Neuron (in vitro differentiated cells): ENCODE measurements at regions not wholly inside any gene's neighbourhood (a gene's known extent, or its start where the extent isn't known, plus 50 kb on each side); places are given as distances from the start of the nearest gene placed in this dataset.
"Not testable (repeated sequence)": the region's sequence is repeated elsewhere in the genome, so short reads cannot be mapped to it uniquely, and the experiment has no call there.

Source experiments
- H2AFZ ChIP-seq: one replicate; pipeline ENCODE4 v1.6.1; 2013; ENCODE audit warnings: low read depth, mild to moderate bottlenecking, inconsistent platforms, low read length, moderate library complexity
- H3K27me3 ChIP-seq: one replicate; pipeline ENCODE4 v1.6.1; 2013; ENCODE audit warnings: low read length; ENCODE audit not compliant: insufficient read depth
- H3K36me3 ChIP-seq: one replicate; pipeline ENCODE4 v1.6.1; 2013; ENCODE audit warnings: low read length; ENCODE audit not compliant: insufficient read depth
- H3K4me1 ChIP-seq: one replicate; pipeline ENCODE4 v1.6.1; 2013; ENCODE audit warnings: low read length; ENCODE audit not compliant: insufficient read depth
- H3K4me3 ChIP-seq: 2 replicates; pipeline ENCODE4 v1.5.1; 2013; ENCODE audit warnings: mild to moderate bottlenecking, low read length, moderate library complexity
- H3K9me3 ChIP-seq: one replicate; pipeline ENCODE4 v1.6.1; 2013; ENCODE audit warnings: low read length

DNA sequence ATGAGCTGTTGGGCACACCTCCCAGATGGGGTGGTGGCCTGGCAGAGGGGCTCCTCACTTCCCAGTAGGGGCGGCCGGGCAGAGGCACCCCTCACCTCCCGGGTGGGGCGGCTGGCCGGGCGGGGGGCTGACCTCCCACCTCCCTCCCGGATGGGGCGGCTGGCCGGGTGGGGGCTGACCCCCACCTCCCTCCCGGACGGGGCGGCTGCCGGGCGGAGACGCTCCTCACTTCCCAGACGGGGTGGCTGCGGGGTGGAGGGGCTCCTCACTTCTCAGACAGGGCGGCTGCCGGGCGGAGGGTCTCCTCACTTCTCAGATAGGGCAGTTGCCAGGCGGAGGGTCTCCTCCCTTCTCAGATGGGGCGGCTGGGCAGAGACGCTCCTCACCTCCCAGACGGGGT, 820.0 kb downstream of the ZPLD1 start:
- not testable (repeated sequence) for H3K4me3 ChIP-seq, H2AFZ ChIP-seq, H3K36me3 ChIP-seq, H3K27me3 ChIP-seq, H3K4me1 ChIP-seq, H3K9me3 ChIP-seq

DNA sequence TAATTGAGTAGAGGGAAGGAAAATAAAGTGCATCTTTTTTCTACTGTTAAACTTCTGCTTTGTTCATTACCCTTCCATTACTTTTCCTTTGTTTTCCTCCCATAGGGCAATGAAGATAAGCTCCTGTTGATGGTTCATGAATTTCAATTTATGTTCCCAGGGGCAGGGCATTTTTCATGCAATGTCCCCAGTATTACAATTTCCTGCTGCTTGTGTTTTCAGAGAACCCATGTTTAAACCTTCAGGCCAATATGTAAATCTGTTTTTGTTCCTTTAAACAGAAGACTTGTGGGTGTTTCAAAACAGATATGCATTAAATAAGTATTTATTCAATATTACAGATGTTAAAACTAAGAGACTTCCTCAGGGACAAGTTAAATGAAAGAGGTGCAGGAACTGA, 834.5 kb downstream of the ZPLD1 start:
- Histone ChIP-seq H3K9me3 (no peaks in the 10 kb centered on the region), H3K36me3 (no peaks in the 10 kb centered on the region), H3K27me3 (no peaks in the 10 kb centered on the region), H2AFZ (no peak overlapping the region), H3K4me1 (no peaks in the 10 kb centered on the region), H3K4me3 (no peak overlapping the region)

DNA sequence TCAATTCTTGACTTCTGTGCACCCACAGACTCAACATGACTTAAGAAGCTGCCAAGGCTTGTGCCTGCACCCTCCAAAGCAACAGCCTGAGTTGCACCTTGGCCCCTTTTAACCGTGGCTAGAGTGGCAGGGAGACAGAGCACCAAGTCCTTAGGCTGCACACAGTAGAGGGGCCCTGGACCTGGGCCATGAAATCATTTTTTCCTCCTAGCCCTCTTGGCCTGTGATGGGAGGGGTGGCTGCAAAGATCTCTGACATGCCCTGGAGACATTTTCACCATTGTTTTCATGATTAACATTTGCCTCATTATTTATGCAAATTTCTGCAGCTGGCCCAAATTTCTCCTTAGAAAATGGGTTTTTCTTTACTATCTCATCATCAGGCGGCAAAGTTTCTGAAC, 836.8 kb downstream of the ZPLD1 start:
- no peaks in the 10 kb centered on the region for H3K4me1 ChIP-seq
- no peak overlapping the region for H2AFZ ChIP-seq
- H3K36me3 ChIP-seq = no peaks in the 10 kb centered on the region
- no peaks in the 10 kb centered on the region for H3K27me3 ChIP-seq
- no peaks in the 10 kb centered on the region for H3K9me3 ChIP-seq
- no peak overlapping the region for H3K4me3 ChIP-seq

DNA sequence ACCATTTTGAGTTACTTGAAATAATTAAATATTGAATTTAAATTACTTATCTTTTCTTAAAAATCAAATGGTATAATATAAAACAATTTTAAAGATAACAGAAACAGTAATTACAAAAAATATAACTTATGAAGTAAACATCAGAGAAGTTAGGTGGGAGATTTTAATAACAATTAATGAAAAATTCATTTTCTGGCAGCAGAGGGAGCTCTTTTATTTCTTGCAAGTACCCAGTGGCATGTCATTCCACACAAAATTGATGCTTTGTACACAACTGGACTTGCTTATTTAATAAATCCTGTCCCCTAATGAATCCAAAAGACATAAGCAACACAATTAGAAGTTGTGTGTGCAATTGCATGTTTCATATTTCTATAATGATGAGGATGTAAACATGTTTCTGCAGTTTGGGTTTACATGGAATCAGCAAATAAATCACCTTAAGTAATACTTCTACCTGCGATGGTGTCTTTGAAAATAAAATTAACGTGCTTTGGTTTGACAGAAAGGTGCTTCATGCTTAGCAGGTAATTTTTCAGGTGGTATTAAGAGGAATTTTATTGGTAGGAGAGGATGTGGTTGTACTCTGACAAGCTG, 861.3 kb downstream of the ZPLD1 start:
- Histone ChIP-seq H3K9me3 (no peaks in the 10 kb centered on the region), H2AFZ (no peak overlapping the region), H3K27me3 (no peaks in the 10 kb centered on the region), H3K4me1 (peaks cover 9% of the 10 kb centered on the region), H3K4me3 (no peak overlapping the region), H3K36me3 (no peaks in the 10 kb centered on the region)

DNA sequence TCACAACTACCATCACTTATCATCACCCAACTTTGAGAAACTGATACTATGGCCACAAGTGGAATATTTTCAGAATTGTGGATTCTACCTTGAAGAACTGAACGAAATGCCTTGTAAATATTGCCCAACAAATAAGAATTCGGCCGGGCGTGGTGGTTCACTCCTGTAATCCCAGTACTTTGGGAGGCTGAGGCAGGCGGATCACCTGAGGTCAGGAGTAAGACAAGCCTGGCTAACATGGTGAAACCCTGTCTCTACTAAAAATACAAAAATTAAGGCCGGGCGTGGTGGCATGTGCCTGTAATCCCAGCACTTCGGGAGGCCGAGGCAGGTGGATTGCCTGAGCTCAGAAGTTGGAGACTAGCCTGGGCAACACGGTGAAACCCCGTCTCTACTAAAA, 862.7 kb downstream of the ZPLD1 start:
- H2AFZ ChIP-seq, H3K4me3 ChIP-seq, H3K4me1 ChIP-seq, H3K9me3 ChIP-seq, H3K27me3 ChIP-seq, H3K36me3 ChIP-seq: not testable (repeated sequence)

DNA sequence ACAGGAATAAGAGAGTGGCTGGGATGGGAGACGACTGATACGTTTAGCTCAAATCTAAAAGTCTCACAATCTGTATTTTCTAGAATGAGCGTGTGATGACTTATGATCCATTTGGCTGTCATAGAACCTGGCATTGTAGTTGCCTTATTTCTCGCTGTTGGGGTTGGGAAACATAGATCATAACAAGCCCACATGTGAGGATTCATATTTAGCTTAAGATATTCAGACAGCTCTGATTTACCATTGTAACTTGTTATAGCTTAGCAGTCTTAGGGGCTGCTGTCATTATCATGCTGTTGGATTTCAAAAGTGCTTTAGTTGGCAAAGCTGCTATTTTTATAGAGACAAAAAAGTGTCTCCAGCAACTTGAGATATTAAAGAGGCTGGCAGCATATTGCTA, 871.3 kb downstream of the ZPLD1 start:
- Histone ChIP-seq H2AFZ (no peak overlapping the region), H3K9me3 (no peaks in the 10 kb centered on the region), H3K36me3 (no peaks in the 10 kb centered on the region), H3K4me3 (no peak overlapping the region), H3K27me3 (no peaks in the 10 kb centered on the region), H3K4me1 (no peaks in the 10 kb centered on the region)

DNA sequence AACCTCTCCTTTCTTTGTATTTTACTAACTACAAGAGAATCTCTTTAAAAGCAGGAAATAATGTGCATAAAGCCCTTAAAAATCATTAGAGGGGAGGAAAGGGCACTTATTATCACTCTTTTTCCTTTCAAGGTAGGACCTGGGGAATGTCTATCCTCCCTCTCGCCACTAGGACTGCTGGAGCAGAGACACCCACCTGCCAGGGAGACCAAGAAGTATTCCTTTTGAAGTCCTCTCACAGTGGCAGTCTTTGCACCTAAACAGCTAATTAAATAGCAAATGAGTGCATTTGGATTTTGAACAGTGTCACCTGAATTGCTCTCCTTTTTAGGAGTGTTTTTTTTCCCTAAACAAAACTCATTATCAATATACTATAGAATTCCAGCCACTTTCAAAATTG, 874.1 kb downstream of the ZPLD1 start:
- Histone ChIP-seq H2AFZ (no peak overlapping the region), H3K4me3 (no peak overlapping the region), H3K9me3 (no peaks in the 10 kb centered on the region), H3K27me3 (no peaks in the 10 kb centered on the region), H3K36me3 (no peaks in the 10 kb centered on the region), H3K4me1 (no peaks in the 10 kb centered on the region)

DNA sequence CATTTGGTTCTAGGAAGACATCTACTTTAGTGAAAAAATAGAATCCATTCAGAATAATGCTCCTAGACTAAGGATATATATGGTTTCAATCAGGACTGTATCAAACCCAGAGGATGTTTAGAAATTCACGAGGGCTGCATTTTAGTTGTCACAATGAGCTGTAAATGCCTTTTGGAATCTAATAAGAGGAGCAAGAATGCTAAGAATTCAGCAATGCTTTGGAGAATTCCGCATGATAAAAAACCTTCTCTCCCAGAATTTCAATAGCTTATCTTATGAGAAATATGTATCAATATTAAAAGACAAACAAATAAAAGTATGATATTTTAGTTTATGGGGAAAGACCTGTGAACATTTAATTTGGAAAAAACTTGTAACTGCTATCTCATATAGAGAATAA, 885.1 kb downstream of the ZPLD1 start:
- peaks cover 13% of the 10 kb centered on the region for H3K4me1 ChIP-seq
- no peak overlapping the region for H3K4me3 ChIP-seq
- H3K9me3 ChIP-seq = no peaks in the 10 kb centered on the region
- H2AFZ ChIP-seq = no peak overlapping the region
- no peaks in the 10 kb centered on the region for H3K36me3 ChIP-seq
- no peaks in the 10 kb centered on the region for H3K27me3 ChIP-seq

DNA sequence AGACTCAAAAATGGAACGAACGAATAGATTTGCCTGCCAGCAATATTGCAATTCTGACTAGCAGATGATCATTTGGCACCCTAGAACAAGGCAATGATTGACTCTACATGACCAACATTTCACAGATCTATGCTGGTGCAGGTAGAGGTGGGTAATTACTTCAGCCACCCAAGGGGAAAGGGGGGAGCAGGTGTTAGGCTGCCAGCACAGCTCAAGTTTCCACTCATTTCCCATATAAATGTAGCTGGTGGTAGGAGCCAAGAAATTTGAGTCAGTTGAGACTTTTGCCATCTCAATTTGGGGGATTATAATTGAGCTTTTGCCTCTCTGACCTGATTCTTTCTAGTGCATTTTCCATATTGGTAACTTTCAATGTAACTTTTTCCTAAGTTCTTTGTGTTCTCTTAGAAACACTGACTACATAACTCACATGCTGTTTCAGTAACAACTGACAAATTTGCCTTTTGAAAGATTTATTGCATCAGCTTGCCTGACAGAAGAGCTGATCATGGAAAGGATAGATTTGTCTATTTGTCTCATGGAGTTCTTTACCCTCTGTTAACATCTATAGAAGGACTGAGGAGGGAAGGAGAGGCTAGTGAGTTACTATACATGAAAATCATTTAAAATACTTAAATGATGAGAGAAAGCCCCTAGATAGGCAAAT, 902.5 kb downstream of the ZPLD1 start:
- no peaks in the 10 kb centered on the region for H3K36me3 ChIP-seq
- peaks cover 1% of the 10 kb centered on the region for H3K4me1 ChIP-seq
- H2AFZ ChIP-seq = no peak overlapping the region
- no peak overlapping the region for H3K4me3 ChIP-seq
- no peaks in the 10 kb centered on the region for H3K27me3 ChIP-seq
- H3K9me3 ChIP-seq = no peaks in the 10 kb centered on the region

DNA sequence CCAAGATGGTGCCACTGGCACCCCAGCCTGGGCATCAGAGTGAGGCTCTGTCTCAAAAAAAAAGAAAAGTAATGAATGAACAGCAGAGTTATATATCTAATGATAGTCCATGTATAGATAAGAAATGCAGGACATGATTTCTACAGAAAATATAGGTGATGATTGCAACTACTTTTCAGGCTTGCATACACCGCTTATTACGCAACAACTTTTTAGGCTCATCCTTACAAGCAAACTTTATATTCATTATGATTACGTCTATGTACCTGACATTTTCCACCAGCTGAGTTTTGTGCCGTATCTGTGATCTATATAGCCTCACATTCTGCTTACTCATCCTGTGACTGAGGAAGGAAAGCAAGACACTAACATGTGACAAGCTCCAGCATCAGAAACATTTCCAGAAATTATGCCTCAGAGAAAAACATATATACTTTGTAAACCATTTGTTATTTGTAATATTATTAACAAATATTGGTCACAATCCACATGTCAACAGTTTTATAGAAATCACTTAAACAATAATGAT, 906.3 kb downstream of the ZPLD1 start:
- Histone ChIP-seq H3K27me3 (no peaks in the 10 kb centered on the region), H2AFZ (no peak overlapping the region), H3K36me3 (no peaks in the 10 kb centered on the region), H3K4me1 (peaks cover 5% of the 10 kb centered on the region), H3K4me3 (no peak overlapping the region), H3K9me3 (no peaks in the 10 kb centered on the region)

DNA sequence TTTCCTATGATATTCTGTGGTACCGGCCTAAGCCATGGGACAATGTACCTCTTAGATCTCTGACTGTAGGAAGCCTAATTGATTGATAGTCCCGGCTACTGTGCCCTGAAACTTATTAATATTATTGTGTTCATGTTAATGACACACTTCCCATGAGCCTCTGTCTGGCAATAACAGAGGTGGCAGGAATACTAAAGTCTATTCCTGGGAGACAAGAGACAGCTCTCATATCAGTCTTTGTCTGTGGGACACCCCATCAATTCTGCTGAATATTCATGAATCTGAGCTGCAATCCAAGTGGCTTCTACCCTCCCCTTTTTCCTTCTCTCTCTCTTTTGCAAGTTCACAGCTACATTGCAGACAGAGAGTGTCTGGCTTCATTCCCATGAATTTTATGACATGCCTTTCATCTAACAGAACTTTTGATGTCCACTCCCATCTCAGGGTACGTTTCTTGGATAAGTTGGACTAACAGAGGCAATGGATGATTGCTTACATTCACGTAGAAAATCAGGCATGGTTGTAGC, 907.5 kb downstream of the ZPLD1 start:
- H3K36me3 ChIP-seq = no peaks in the 10 kb centered on the region
- H3K4me3 ChIP-seq = no peak overlapping the region
- no peaks in the 10 kb centered on the region for H3K9me3 ChIP-seq
- no peak overlapping the region for H2AFZ ChIP-seq
- no peaks in the 10 kb centered on the region for H3K27me3 ChIP-seq
- peaks cover 5% of the 10 kb centered on the region for H3K4me1 ChIP-seq

DNA sequence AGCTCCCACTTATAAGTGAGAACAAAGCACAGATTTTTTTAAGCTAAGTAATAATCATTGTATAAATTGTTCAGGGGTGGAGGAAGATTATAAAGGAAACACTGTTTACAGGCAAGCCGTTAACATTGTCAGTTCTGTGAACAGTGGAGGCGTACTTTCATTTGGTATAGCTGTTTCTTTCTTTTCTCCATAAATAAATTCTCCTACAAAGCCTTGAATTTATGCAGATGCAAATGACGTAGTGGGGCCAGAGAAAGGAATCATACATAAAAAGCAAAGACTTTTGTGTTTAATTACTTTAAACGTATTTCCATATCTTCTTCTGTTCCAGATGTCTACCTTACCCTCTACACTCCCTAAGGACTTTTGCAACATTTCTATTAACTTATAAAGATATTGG, 914.9 kb downstream of the ZPLD1 start:
- Histone ChIP-seq H3K36me3 (no peaks in the 10 kb centered on the region), H3K4me1 (no peaks in the 10 kb centered on the region), H3K27me3 (no peaks in the 10 kb centered on the region), H2AFZ (no peak overlapping the region), H3K9me3 (no peaks in the 10 kb centered on the region), H3K4me3 (no peak overlapping the region)

DNA sequence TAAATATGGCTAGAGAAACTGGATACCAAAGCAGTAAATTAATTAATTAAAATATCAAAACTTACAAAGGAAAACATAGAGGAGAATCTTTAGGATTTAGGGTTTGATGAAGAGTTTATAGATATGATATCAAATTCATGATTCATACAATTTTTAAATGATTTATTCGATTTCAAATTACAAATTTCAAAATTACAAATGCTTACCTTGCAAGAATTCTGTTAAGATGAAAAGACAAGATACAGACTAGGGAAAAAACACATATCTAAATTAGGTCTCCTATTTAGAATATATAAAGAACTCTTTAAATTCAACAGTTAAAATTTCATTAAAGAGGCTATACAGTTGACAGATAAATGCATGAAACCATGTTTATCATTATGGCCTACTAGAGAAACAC, 930.7 kb downstream of the ZPLD1 start:
- H3K27me3 ChIP-seq = no peaks in the 10 kb centered on the region
- H3K4me1 ChIP-seq = no peaks in the 10 kb centered on the region
- no peaks in the 10 kb centered on the region for H3K36me3 ChIP-seq
- H3K4me3 ChIP-seq = no peak overlapping the region
- no peaks in the 10 kb centered on the region for H3K9me3 ChIP-seq
- H2AFZ ChIP-seq = no peak overlapping the region

DNA sequence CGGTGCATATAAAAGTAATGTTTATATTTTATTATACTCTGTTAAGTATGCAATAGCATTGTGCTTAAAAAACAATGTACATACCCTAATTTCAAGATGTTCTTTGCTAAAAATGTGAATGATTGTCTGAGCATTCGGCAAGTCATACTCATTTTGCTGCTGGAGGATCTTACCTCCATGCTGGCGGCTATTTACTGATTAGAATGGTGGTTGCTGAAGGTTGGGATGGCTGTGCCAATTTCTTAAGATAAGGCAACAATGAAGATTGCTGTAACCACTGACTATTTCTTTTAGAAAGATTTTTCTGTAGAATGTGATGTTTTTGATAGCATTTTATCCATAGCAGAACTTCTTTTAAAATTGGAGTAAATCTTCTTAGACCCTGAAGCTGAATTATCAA, 932.7 kb downstream of the ZPLD1 start:
- H3K9me3 ChIP-seq = no peaks in the 10 kb centered on the region
- no peak overlapping the region for H2AFZ ChIP-seq
- H3K36me3 ChIP-seq = no peaks in the 10 kb centered on the region
- no peaks in the 10 kb centered on the region for H3K27me3 ChIP-seq
- H3K4me3 ChIP-seq = no peak overlapping the region
- H3K4me1 ChIP-seq = no peaks in the 10 kb centered on the region
